ENCODE measurements at regions not wholly inside any gene's neighbourhood (a gene's known extent, or its start where the extent isn't known, plus 50 kb on each side); places are given as distances from the start of the nearest gene placed in this dataset.
"Not testable (repeated sequence)": the region's sequence is repeated elsewhere in the genome, so short reads cannot be mapped to it uniquely, and the experiment has no call there.

GRCh38 chr4:105068516-105068915 lies 78.2 kb upstream of the TET2 start:
- H3K36me3 Mint-ChIP-seq (ENCODE audit: low read depth, unreplicated experiment), result no peaks in the 10 kb centered on the region
- no peaks in the 10 kb centered on the region for H3K4me1 Mint-ChIP-seq (ENCODE audit: unreplicated experiment)
- no peak for DNase-seq (ENCODE audit: low spot score)
- H3K27ac Mint-ChIP-seq (ENCODE audit: unreplicated experiment), result no peak overlapping the region
- TF ChIP-seq CTCF (IDR thresholded peaks at IDR 0.05; ENCODE audit: unreplicated experiment), result no peak
- H3K9me3 Mint-ChIP-seq (ENCODE audit: unreplicated experiment), result no peaks in the 10 kb centered on the region
- H3K27me3 Mint-ChIP-seq (ENCODE audit: unreplicated experiment), result peaks cover 2% of the 10 kb centered on the region
- H3K4me3 Mint-ChIP-seq (ENCODE audit: unreplicated experiment), result no peak overlapping the region

GRCh38 chr4:105072095-105072494 lies 74.6 kb upstream of the TET2 start:
- not testable (repeated sequence) for H3K27me3 Mint-ChIP-seq (ENCODE audit: unreplicated experiment); DNase-seq (ENCODE audit: low spot score); H3K9me3 Mint-ChIP-seq (ENCODE audit: unreplicated experiment); H3K27ac Mint-ChIP-seq (ENCODE audit: unreplicated experiment); H3K4me3 Mint-ChIP-seq (ENCODE audit: unreplicated experiment); H3K36me3 Mint-ChIP-seq (ENCODE audit: low read depth, unreplicated experiment); H3K4me1 Mint-ChIP-seq (ENCODE audit: unreplicated experiment)

GRCh38 chr4:105074097-105074496 lies 72.6 kb upstream of the TET2 start:
- no peak overlapping the region for H3K27ac Mint-ChIP-seq (ENCODE audit: unreplicated experiment)
- no peaks in the 10 kb centered on the region for H3K27me3 Mint-ChIP-seq (ENCODE audit: unreplicated experiment)
- TF ChIP-seq CTCF (IDR thresholded peaks at IDR 0.05; ENCODE audit: unreplicated experiment), result no peak
- H3K4me3 Mint-ChIP-seq (ENCODE audit: unreplicated experiment), result no peak overlapping the region
- no peaks in the 10 kb centered on the region for H3K36me3 Mint-ChIP-seq (ENCODE audit: low read depth, unreplicated experiment)
- H3K9me3 Mint-ChIP-seq (ENCODE audit: unreplicated experiment), result no peaks in the 10 kb centered on the region
- H3K4me1 Mint-ChIP-seq (ENCODE audit: unreplicated experiment), result no peaks in the 10 kb centered on the region
- no peak for DNase-seq (ENCODE audit: low spot score)

DNA sequence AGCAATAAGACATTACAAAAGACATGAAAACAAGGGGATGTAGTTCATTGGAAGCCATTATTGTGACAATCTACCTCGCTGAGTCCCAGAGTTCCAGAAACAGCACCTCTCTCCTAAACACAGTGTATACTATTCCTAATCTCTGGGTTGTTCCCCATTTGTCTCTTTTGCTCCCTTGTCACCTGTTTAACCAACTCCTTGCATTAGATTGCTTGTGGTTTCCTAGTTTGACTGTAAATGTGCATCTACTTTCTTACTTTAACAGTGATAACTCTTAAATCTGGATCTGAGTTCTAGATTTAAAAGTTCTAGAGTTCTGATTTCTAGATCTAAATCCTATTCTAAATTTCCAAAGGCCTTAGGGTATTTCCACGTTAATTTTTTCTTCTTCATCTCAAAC lies 71.6 kb upstream of the TET2 start:
- no peak for DNase-seq (ENCODE audit: low spot score)
- no peaks in the 10 kb centered on the region for H3K36me3 Mint-ChIP-seq (ENCODE audit: low read depth, unreplicated experiment)
- no peaks in the 10 kb centered on the region for H3K27me3 Mint-ChIP-seq (ENCODE audit: unreplicated experiment)
- TF ChIP-seq CTCF (IDR thresholded peaks at IDR 0.05; ENCODE audit: unreplicated experiment), result no peak
- H3K4me1 Mint-ChIP-seq (ENCODE audit: unreplicated experiment), result no peaks in the 10 kb centered on the region
- no peak overlapping the region for H3K4me3 Mint-ChIP-seq (ENCODE audit: unreplicated experiment)
- H3K27ac Mint-ChIP-seq (ENCODE audit: unreplicated experiment), result no peak overlapping the region
- H3K9me3 Mint-ChIP-seq (ENCODE audit: unreplicated experiment), result peaks cover 4% of the 10 kb centered on the region

- Mint-ChIP-seq H3K36me3 (ENCODE audit: low read depth, unreplicated experiment) (no peaks in the 10 kb centered on the region), H3K27me3 (ENCODE audit: unreplicated experiment) (no peaks in the 10 kb centered on the region), H3K4me1 (ENCODE audit: unreplicated experiment) (peaks cover 13% of the 10 kb centered on the region), H3K27ac (ENCODE audit: unreplicated experiment) (no peak overlapping the region), H3K4me3 (ENCODE audit: unreplicated experiment) (no peak overlapping the region), H3K9me3 (ENCODE audit: unreplicated experiment) (no peaks in the 10 kb centered on the region)
- no peak for TF ChIP-seq CTCF (IDR thresholded peaks at IDR 0.05; ENCODE audit: unreplicated experiment)
- no peak for DNase-seq (ENCODE audit: low spot score)
Observed at GRCh38 chr4:105088110-105088879, 58.4 kb upstream of the TET2 start.
